KMS-11 (cell line): ENCODE measurements at regions not wholly inside any gene's neighbourhood (a gene's known extent, or its start where the extent isn't known, plus 50 kb on each side); places are given as distances from the start of the nearest gene placed in this dataset.

ENCODE experiments used
- H2AFZ ChIP-seq: fragments of 200-600 bp; sonication (generic); 2 replicates; pipeline ENCODE4 v1.6.1; 2016; ENCODE audit warnings: antibody characterized with exemption, mixed run types, low read depth
- H3K27ac ChIP-seq: fragments of 200-600 bp; sonication (generic); 2 replicates; pipeline ENCODE4 v1.6.1; 2016; ENCODE audit warnings: mild to moderate bottlenecking, mixed run types
- H3K27me3 ChIP-seq: fragments of 200-600 bp; sonication (generic); 2 replicates; pipeline ENCODE4 v1.6.1; 2017; ENCODE audit warnings: mild to moderate bottlenecking, low read depth, mixed run types, moderate library complexity; ENCODE audit not compliant: insufficient read depth
- H3K36me3 ChIP-seq: fragments of 200-600 bp; sonication (generic); 2 replicates; pipeline ENCODE4 v1.6.1; 2017; ENCODE audit warnings: mild to moderate bottlenecking, mixed run types; ENCODE audit not compliant: insufficient read depth
- H3K4me1 ChIP-seq: fragments of 200-600 bp; sonication (generic); 2 replicates; pipeline ENCODE4 v1.6.1; 2016; ENCODE audit warnings: mild to moderate bottlenecking, low read depth, mixed run types; ENCODE audit not compliant: poor library complexity, severe bottlenecking
- H3K4me2 ChIP-seq: fragments of 200-600 bp; sonication (generic); 2 replicates; pipeline ENCODE4 v1.7.0; 2016; ENCODE audit warnings: mild to moderate bottlenecking, mixed run types
- H3K4me3 ChIP-seq: fragments of 200-600 bp; sonication (generic); IDR thresholded peaks from 2 replicates; pipeline ENCODE4 v1.6.1; 2017; ENCODE audit warnings: low read depth, low read length, mixed read lengths; ENCODE audit not compliant: insufficient read depth
- H3K79me2 ChIP-seq: fragments of 200-600 bp; sonication (generic); 2 replicates; pipeline ENCODE4 v1.6.1; 2016; ENCODE audit warnings: low read depth, mixed run types; ENCODE audit not compliant: insufficient read depth
- H3K9ac ChIP-seq: fragments of 200-600 bp; sonication (generic); 2 replicates; pipeline ENCODE4 v1.6.1; 2016; ENCODE audit warnings: mild to moderate bottlenecking, mixed run types
- H4K20me1 ChIP-seq: fragments of 200-600 bp; sonication (generic); 2 replicates; pipeline ENCODE4 v1.6.1; 2016; ENCODE audit warnings: mild to moderate bottlenecking, mixed run types; ENCODE audit not compliant: insufficient read depth
- TF ChIP-seq, protein P1 (sequence below): fragments of 200-600 bp; sonication (generic); conservative IDR thresholded peaks from 2 replicates; pipeline ENCODE4 v1.6.1; 2017; ENCODE audit warnings: low read depth, mild to moderate bottlenecking, antibody characterized with exemption, low read length, moderate library complexity, mixed read lengths

- H2AFZ ChIP-seq: no peak overlapping the region
- no peaks in the 10 kb centered on the region for H3K79me2 ChIP-seq
- H3K36me3 ChIP-seq: no peaks in the 10 kb centered on the region
- no peak overlapping the region for H3K9ac ChIP-seq
- H4K20me1 ChIP-seq: no peaks in the 10 kb centered on the region
- H3K27ac ChIP-seq: no peak overlapping the region
- no peaks in the 10 kb centered on the region for H3K4me1 ChIP-seq
- TF ChIP-seq, protein P1, sequence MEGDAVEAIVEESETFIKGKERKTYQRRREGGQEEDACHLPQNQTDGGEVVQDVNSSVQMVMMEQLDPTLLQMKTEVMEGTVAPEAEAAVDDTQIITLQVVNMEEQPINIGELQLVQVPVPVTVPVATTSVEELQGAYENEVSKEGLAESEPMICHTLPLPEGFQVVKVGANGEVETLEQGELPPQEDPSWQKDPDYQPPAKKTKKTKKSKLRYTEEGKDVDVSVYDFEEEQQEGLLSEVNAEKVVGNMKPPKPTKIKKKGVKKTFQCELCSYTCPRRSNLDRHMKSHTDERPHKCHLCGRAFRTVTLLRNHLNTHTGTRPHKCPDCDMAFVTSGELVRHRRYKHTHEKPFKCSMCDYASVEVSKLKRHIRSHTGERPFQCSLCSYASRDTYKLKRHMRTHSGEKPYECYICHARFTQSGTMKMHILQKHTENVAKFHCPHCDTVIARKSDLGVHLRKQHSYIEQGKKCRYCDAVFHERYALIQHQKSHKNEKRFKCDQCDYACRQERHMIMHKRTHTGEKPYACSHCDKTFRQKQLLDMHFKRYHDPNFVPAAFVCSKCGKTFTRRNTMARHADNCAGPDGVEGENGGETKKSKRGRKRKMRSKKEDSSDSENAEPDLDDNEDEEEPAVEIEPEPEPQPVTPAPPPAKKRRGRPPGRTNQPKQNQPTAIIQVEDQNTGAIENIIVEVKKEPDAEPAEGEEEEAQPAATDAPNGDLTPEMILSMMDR: no peak
- no peak overlapping the region for H3K4me2 ChIP-seq
- no peaks in the 10 kb centered on the region for H3K27me3 ChIP-seq
- H3K4me3 ChIP-seq: no peak overlapping the region
These were observed 1387.6 kb downstream of the STIM2 start for GRCh38 chr4:28248269-28248668.

DNA sequence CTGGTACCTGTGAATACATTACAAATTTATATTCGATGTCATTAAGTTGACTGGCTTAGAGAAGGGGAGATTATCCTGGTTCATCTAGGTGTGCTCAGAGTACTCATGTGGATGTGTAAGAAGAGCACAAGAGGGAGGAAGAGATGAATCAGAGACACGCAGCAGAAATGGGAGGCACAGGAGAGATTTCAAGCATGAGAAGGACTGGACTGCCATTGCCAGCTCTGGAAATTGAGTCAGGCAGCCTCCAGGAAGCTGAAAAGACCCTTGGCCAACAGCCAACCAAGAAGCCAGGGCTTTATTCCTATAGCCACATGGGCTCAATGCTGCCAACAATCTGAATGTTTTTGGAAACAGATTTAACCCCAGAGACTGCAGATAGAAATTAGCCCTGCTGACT lies 1390.0 kb downstream of the STIM2 start:
- Histone ChIP-seq H3K9ac (no peak overlapping the region), H3K79me2 (no peaks in the 10 kb centered on the region), H3K36me3 (no peaks in the 10 kb centered on the region)

GRCh38 chr4:28251831-28252230 lies 1391.2 kb downstream of the STIM2 start:
- Histone ChIP-seq H3K4me3 (no peak overlapping the region), H2AFZ (no peak overlapping the region), H3K36me3 (no peaks in the 10 kb centered on the region), H3K27ac (no peak overlapping the region), H3K9ac (no peak overlapping the region), H3K27me3 (no peaks in the 10 kb centered on the region), H3K4me1 (no peaks in the 10 kb centered on the region), H4K20me1 (no peaks in the 10 kb centered on the region), H3K79me2 (no peaks in the 10 kb centered on the region), H3K4me2 (no peak overlapping the region)
- TF ChIP-seq, protein P1: no peak

More for the DNA sequence above, 1390.0 kb downstream of the STIM2 start:
- no peak overlapping the region for H3K27ac ChIP-seq
- no peak overlapping the region for H3K4me2 ChIP-seq
- H3K4me1 ChIP-seq: no peaks in the 10 kb centered on the region
- H3K27me3 ChIP-seq: no peaks in the 10 kb centered on the region
- no peaks in the 10 kb centered on the region for H4K20me1 ChIP-seq
- no peak overlapping the region for H2AFZ ChIP-seq
- TF ChIP-seq, protein P1: no peak
- H3K4me3 ChIP-seq: no peak overlapping the region

DNA sequence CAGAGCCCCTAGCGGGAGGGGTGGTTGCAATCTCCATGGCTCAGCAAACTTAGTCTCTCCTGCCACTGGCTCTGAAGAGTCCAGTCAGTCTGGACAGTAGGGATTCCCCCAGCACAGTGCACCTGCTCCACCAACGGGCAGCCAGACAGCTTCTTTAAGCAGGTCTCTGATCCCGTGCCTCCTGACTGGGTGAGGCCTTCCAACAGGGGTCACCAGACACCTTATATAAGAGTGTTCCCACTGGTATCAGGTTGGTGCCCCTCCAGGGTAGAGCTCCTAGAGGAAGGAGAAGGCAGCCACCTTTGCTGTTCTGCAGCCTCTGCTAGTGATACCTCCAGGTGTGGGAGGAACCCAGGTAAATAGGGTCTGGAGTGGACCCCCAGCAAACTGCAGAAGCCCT lies 1393.4 kb downstream of the STIM2 start:
- TF ChIP-seq, protein P1: no peak
- H3K4me1 ChIP-seq: no peaks in the 10 kb centered on the region
- H3K4me2 ChIP-seq: no peak overlapping the region

More for the DNA sequence above, 1393.4 kb downstream of the STIM2 start:
- Histone ChIP-seq H2AFZ (no peak overlapping the region), H3K36me3 (no peaks in the 10 kb centered on the region), H3K4me3 (no peak overlapping the region), H3K9ac (no peak overlapping the region), H4K20me1 (no peaks in the 10 kb centered on the region), H3K79me2 (no peaks in the 10 kb centered on the region), H3K27me3 (no peaks in the 10 kb centered on the region), H3K27ac (no peak overlapping the region)
